ENCODE measurements at regions not wholly inside any gene's neighbourhood (a gene's known extent, or its start where the extent isn't known, plus 50 kb on each side); places are given as distances from the start of the nearest gene placed in this dataset.

GRCh38 chr3:102593812-102594602, 159.2 kb downstream of the ZPLD1 start:
- no peak for TF ChIP-seq SUZ12 (IDR thresholded peaks at IDR 0.05; ENCODE audit: extremely low read depth, insufficient read depth, insufficient read length)
- TF ChIP-seq YY1 (IDR thresholded peaks at IDR 0.05; ENCODE audit: insufficient read depth, insufficient read length): no peak
- no peak for TF ChIP-seq ZNF274 (IDR thresholded peaks at IDR 0.05; ENCODE audit: low read depth, low read length)
